DND-41 (cell line): ENCODE measurements at regions not wholly inside any gene's neighbourhood (a gene's known extent, or its start where the extent isn't known, plus 50 kb on each side); places are given as distances from the start of the nearest gene placed in this dataset.

ENCODE experiments used
- CTCF ChIP-seq: IDR thresholded peaks from 2 replicates; pipeline ENCODE4 v1.5.1; 2012; ENCODE audit warnings: borderline replicate concordance, low read length, moderate library complexity, mild to moderate bottlenecking; ENCODE audit not compliant: poor library complexity, severe bottlenecking; ENCODE audit errors: extremely low read depth
- EZH2 ChIP-seq: IDR thresholded peaks from 3 replicates; pipeline ENCODE4 v1.6.1; 2012; ENCODE audit warnings: borderline replicate concordance, low read depth, mild to moderate bottlenecking, moderate library complexity, low read length, inconsistent platforms; ENCODE audit not compliant: severe bottlenecking

- TF ChIP-seq CTCF (no peak), EZH2 (no peak)
These were observed 132.3 kb upstream of the PTPRG start for GRCh38 chr3:61429106-61429505.
